ENCODE measurements at regions not wholly inside any gene's neighbourhood (a gene's known extent, or its start where the extent isn't known, plus 50 kb on each side); places are given as distances from the start of the nearest gene placed in this dataset.

DNA sequence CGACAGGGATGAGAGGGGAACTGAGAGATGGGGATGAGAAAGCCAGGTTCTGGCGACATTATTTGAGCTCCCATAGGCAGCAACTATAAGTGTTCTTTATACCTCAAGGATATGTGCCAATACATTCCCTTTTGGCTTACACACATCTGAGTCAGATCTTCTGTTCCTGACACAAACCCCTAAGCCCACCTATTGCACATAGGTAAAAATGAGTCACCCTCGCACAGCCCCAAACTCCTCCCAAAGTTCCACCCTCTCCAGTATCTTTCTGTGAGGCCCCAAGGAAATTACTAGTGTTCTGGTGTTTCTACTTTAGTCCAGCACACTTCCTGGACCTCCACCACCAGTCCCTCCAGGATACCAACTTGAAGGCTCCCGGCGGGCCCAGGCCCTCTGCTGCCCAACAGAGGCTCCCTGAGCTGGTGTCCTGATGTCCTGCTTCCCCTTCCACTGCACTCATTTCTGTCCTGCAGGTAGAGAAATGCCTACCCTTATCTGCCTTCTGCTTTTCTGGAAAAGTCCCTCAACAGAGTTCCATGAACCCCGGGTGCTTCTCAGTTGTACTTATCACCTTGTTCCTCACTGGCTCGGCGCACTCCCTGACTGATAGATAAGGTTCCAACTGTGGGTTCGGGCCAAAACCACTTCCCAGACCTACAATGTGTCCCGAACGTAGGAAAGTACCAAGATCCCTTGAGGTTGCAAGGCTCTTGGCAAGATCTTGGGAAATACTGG is 125.5 kb downstream of the EN1 start:
- TF ChIP-seq, protein P1, sequence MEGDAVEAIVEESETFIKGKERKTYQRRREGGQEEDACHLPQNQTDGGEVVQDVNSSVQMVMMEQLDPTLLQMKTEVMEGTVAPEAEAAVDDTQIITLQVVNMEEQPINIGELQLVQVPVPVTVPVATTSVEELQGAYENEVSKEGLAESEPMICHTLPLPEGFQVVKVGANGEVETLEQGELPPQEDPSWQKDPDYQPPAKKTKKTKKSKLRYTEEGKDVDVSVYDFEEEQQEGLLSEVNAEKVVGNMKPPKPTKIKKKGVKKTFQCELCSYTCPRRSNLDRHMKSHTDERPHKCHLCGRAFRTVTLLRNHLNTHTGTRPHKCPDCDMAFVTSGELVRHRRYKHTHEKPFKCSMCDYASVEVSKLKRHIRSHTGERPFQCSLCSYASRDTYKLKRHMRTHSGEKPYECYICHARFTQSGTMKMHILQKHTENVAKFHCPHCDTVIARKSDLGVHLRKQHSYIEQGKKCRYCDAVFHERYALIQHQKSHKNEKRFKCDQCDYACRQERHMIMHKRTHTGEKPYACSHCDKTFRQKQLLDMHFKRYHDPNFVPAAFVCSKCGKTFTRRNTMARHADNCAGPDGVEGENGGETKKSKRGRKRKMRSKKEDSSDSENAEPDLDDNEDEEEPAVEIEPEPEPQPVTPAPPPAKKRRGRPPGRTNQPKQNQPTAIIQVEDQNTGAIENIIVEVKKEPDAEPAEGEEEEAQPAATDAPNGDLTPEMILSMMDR (IDR thresholded peaks at IDR 0.05; ENCODE audit: poor library complexity) = no peak
- TF ChIP-seq EZH2 (IDR thresholded peaks at IDR 0.05; ENCODE audit: borderline replicate concordance) = no peak

Measured in hepatocyte (in vitro differentiated cells).